Pancreas (tissue), 10 donors: ENCODE measurements at regions not wholly inside any gene's neighbourhood (a gene's known extent, or its start where the extent isn't known, plus 50 kb on each side); places are given as distances from the start of the nearest gene placed in this dataset.

ENCODE experiments used
- ATAC-seq, 4 donors: fragments of 200-7000 bp; cut with Tn5 transposase; one replicate each; pipeline versions ENCODE4 v1.8.0 to v1.9.1; 2020; ENCODE audit warnings: mild to moderate bottlenecking in 4 of 4, moderate library complexity in 4 of 4
- DNase-seq, 6 donors: peaks; one replicate each; pipeline ENCODE4 v3.0.0-alpha.2; 2020
- FAIRE-seq: peaks from 2 replicates; lab custom pipeline; 2012; peaks lifted over from hg19 to GRCh38; lab: Jason Lieb, UNC
- H3K27ac ChIP-seq, 4 donors: fragments of 200-600 bp; sonication (generic); 1 replicate in 3 of 4; 2 replicates in 1 of 4; pipeline versions ENCODE4 v1.5.0 to v1.8.0; 2020
- H3K27me3 ChIP-seq, 4 donors: fragments of 200-600 bp; one replicate each; pipeline ENCODE4 v1.8.0; 2021
- H3K36me3 ChIP-seq, 3 donors: fragments of 200-600 bp; sonication (generic) in 1 of 3; one replicate each; pipeline versions ENCODE4 v1.5.0 to v1.8.0; 2020 to 2021
- H3K4me1 ChIP-seq, 3 donors: fragments of 200-600 bp; one replicate each; pipeline ENCODE4 v1.8.0; 2021
- H3K4me3 ChIP-seq, 4 donors: fragments of 200-600 bp; sonication (generic) in 2 of 4; one replicate each; pipeline versions ENCODE4 v1.5.0 to v1.8.0; 2020 to 2021
- H3K9me3 ChIP-seq, 4 donors: fragments of 200-600 bp; one replicate each; pipeline ENCODE4 v1.8.0; 2021
- WGBS, 2 donors: extraction: QIAGEN DNeasy Blood & Tissue Kit; methylation state at CpG; one replicate each; pipeline ENCODE4 v1.1.7; 2013; 5-methylcytosine and 5-hydroxymethylcytosine counted together
- intact Hi-C, 3 donors: fragments of 100-400 bp; cut with DNase I; formaldehyde crosslinking; loops; one replicate each; pipeline versions ENCODE4 v1.11.1 to v1.14.2; 2022
- TF ChIP-seq, protein P1 (sequence below), 4 donors: fragments of 200-600 bp; sonication (generic) in 3 of 4; IDR thresholded peaks; one replicate each; pipeline versions ENCODE4 v1.5.0 to v1.8.0; 2021; ENCODE audit warnings: antibody characterized with exemption in 4 of 4
- donor health status: healthy with polysubstance abuse.
- donor health status: DM: no; HTN: no; CAD: no; lungs with moderate emphysema.
- donor health status: DM: no; HTN: no; CAD: no.
- donor health status: control.
- donor health status: control.
- donor health status: Bipolar disorder and iron deficiency.
- donor health status: DM: yes; HTN: yes; CAD: no.
- donor health status: DM: no; HTN: no; CAD: no.
- donor health status: DM: no; HTN: no; CAD: no.
- donor health status: DM: yes; HTN: yes; CAD: no.

DNA sequence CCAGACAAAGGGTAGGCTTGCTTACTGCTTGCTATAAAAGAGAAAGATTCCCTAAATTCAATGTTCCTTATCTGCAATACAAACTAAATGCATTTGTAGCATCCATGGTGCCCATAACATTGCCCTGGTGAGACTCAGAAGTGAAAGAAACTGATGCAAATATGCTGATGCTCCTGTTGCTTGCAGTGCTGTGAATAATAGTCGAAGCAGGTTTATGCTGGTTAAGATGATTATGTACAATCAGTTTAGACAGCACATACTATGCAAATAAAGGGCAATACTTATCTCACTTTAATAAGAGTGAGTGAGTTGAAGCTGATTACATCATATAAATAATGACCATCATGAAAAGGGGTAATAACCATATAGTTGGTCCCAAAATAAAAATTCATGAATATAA lies 215.5 kb downstream of the SNCAIP start:
- WGBS, 2 donors, result 74 to 81% methylated on average over 1 of the region's 1 CpG
- no peaks in the 10 kb centered on the region for H3K9me3 ChIP-seq
- no peak for ATAC-seq
- no peaks in the 10 kb centered on the region for H3K27me3 ChIP-seq
- no peak for DNase-seq
- TF ChIP-seq, protein P1, sequence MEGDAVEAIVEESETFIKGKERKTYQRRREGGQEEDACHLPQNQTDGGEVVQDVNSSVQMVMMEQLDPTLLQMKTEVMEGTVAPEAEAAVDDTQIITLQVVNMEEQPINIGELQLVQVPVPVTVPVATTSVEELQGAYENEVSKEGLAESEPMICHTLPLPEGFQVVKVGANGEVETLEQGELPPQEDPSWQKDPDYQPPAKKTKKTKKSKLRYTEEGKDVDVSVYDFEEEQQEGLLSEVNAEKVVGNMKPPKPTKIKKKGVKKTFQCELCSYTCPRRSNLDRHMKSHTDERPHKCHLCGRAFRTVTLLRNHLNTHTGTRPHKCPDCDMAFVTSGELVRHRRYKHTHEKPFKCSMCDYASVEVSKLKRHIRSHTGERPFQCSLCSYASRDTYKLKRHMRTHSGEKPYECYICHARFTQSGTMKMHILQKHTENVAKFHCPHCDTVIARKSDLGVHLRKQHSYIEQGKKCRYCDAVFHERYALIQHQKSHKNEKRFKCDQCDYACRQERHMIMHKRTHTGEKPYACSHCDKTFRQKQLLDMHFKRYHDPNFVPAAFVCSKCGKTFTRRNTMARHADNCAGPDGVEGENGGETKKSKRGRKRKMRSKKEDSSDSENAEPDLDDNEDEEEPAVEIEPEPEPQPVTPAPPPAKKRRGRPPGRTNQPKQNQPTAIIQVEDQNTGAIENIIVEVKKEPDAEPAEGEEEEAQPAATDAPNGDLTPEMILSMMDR (IDR thresholded peaks at IDR 0.05), result no peak
- H3K27ac ChIP-seq, result no peak overlapping the region
- H3K36me3 ChIP-seq, result no peaks in the 10 kb centered on the region
- no peaks in the 10 kb centered on the region for H3K4me1 ChIP-seq
- no peak for FAIRE-seq
- intact Hi-C loops, result no loop called here
- H3K4me3 ChIP-seq, result no peak overlapping the region

DNA sequence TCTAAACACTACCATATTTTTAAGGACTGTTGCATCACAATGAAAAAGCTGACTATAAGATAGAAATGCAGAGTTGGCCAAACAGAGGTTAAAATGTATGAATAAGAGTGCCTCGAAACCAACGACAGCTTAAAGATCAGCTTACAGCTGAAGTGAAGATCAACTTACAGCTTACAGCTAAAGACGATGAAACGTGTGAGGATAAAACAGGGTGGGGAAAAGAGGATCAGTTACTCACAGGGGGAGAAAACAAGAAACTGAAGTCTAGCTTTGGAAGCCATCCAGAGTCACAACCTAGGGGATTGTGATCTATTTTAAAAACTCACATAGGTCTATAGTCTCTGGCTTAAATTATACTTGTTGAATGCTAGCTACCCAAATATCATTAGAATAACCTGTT lies 220.0 kb downstream of the SNCAIP start:
- DNase-seq (no peak), FAIRE-seq (no peak), ATAC-seq (no peak)
- intact Hi-C loops, result no loop called here
- Histone ChIP-seq H3K9me3 (no peaks in the 10 kb centered on the region), H3K36me3 (no peaks in the 10 kb centered on the region), H3K4me3 (no peak overlapping the region), H3K27me3 (no peaks in the 10 kb centered on the region), H3K27ac (no peak overlapping the region), H3K4me1 (no peaks in the 10 kb centered on the region)
- WGBS, 2 donors, result 33% methylated on average over 4 of the region's 4 CpGs
- TF ChIP-seq, protein P1 (IDR thresholded peaks at IDR 0.05), result no peak

DNA sequence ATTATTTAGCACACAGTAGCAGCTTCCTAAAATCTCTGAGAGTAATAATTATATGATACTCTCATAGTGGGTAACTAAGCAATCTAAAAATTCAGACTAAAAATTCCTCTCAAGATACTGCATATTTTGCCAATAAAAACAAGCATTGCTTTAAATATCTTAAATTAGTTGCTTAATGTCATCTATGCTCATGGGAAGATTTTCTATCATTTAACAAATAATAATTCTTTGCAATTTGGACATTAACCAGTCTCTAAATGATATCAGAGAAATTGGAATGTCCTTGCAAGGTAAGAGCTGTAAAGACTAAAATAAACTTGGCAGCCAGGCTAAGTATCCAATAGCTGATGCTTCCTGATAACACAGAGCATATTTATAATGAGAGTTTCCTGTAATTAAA lies 221.8 kb downstream of the SNCAIP start:
- Histone ChIP-seq H3K9me3 (no peaks in the 10 kb centered on the region), H3K4me3 (no peak overlapping the region), H3K27ac (no peak overlapping the region), H3K4me1 (no peaks in the 10 kb centered on the region), H3K27me3 (peaks cover 0 to 3% (median 0%) of the 10 kb centered on the region in 4 donors), H3K36me3 (no peaks in the 10 kb centered on the region)
- FAIRE-seq (no peak), ATAC-seq (no peak), DNase-seq (no peak)
- TF ChIP-seq, protein P1 (IDR thresholded peaks at IDR 0.05), result no peak
- intact Hi-C loops, result no loop called here

DNA sequence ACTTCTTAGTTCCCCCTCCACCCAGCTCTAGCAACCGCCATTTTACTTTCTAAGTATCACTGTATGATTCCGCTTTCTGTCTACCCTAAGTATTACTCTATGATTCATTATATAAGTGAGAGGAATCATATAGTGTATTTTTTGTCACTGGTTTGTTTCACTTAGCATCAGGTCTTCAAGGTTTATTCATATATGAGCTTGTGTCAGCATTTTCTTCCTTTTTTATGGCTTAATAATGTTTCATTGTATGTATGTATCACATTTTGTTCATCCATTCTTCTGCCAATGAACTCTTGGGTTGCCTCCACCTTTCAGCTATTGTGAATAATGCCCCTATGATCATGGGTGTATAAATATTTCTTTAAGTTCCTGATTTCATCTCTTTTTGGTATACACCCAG lies 222.8 kb downstream of the SNCAIP start:
- H3K27me3 ChIP-seq, result peaks cover 0 to 3% (median 0%) of the 10 kb centered on the region in 4 donors
- H3K27ac ChIP-seq, result no peak overlapping the region
- ATAC-seq, result no peak
- no peaks in the 10 kb centered on the region for H3K9me3 ChIP-seq
- no peaks in the 10 kb centered on the region for H3K4me1 ChIP-seq
- no peak overlapping the region for H3K4me3 ChIP-seq
- H3K36me3 ChIP-seq, result no peaks in the 10 kb centered on the region
- TF ChIP-seq, protein P1 (IDR thresholded peaks at IDR 0.05), result no peak
- 56 to 62% methylated on average over 2 of the region's 2 CpGs for WGBS, 2 donors
- intact Hi-C loops, result no loop called here
- FAIRE-seq, result no peak
- no peak for DNase-seq

DNA sequence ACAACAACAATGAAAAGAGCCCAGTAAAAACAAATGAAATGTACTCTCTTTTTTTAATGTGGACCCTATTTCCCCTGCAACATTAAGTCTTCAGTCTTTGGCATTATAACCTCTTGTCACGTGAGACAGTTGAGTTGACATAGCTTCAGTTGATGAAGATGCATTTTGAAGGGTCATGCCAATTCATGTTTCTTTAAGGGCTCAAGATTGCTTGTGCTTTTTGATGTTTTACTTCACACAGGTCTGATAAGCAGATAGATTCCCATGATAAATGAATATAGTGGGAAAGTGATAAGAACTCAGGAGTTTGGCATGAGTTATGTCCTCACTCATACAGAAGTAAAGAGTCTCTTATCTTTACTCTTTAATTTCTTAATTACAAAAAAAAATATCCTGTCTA lies 229.4 kb downstream of the SNCAIP start:
- Histone ChIP-seq H3K9me3 (no peaks in the 10 kb centered on the region), H3K27me3 (peaks cover 0 to 3% (median 0%) of the 10 kb centered on the region in 4 donors), H3K27ac (no peak overlapping the region), H3K36me3 (no peaks in the 10 kb centered on the region), H3K4me3 (no peak overlapping the region), H3K4me1 (no peaks in the 10 kb centered on the region)
- WGBS, 2 donors, result 45 to 47% methylated on average over 1 of the region's 1 CpG
- intact Hi-C loops, result no loop called here
- DNase-seq (no peak), ATAC-seq (no peak), FAIRE-seq (no peak)
- TF ChIP-seq, protein P1 (IDR thresholded peaks at IDR 0.05), result no peak
